ENCODE measurements at regions not wholly inside any gene's neighbourhood (a gene's known extent, or its start where the extent isn't known, plus 50 kb on each side); places are given as distances from the start of the nearest gene placed in this dataset.

DNA sequence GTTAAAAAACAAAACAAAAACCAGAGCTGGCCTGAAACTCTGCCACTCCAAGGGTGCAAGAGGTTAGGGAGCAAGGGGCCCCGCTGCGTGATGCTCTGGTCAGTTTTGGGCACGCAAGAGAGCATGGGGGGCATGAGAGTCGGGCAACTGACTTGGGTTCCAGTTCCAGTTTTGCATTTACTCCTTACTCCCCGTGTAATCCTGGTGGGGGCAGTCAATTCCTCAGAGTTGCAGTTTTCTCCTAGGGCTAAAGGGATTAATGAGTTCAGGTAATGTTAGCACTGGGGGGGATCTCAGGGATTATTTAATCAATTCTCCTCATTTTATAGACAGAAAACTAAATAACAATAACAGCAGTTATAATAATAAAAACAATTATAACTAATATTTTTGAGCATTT is 72.9 kb upstream of the PMFBP1 start (continued):
- TF ChIP-seq MAFK (IDR thresholded peaks at IDR 0.05; ENCODE audit: low read depth, low read length), result no peak
- no peak for TF ChIP-seq TAF1 (IDR thresholded peaks at IDR 0.05; ENCODE audit: low read depth, low read length)
- no peak for TF ChIP-seq HDAC2 (IDR thresholded peaks at IDR 0.05; ENCODE audit: borderline replicate concordance in 1 of 2, low read depth in 2 of 2, low read length in 2 of 2)
- TF ChIP-seq SIRT6 (IDR thresholded peaks at IDR 0.05; ENCODE audit: low read length), result no peak
- TF ChIP-seq ZNF274 (IDR thresholded peaks at IDR 0.05; ENCODE audit: borderline replicate concordance, extremely low read depth, low read length), result no peak
- peak; percentile 52 to 66 for TF ChIP-seq RAD21 (IDR thresholded peaks at IDR 0.05 in 1 of 2, conservative IDR thresholded peaks at IDR 0.05 in 1 of 2; ENCODE audit: low read depth in 2 of 2, low read length in 2 of 2)
- TF ChIP-seq ASH2L (IDR thresholded peaks at IDR 0.05; ENCODE audit: low read length), result no peak
- TF ChIP-seq, protein P1, sequence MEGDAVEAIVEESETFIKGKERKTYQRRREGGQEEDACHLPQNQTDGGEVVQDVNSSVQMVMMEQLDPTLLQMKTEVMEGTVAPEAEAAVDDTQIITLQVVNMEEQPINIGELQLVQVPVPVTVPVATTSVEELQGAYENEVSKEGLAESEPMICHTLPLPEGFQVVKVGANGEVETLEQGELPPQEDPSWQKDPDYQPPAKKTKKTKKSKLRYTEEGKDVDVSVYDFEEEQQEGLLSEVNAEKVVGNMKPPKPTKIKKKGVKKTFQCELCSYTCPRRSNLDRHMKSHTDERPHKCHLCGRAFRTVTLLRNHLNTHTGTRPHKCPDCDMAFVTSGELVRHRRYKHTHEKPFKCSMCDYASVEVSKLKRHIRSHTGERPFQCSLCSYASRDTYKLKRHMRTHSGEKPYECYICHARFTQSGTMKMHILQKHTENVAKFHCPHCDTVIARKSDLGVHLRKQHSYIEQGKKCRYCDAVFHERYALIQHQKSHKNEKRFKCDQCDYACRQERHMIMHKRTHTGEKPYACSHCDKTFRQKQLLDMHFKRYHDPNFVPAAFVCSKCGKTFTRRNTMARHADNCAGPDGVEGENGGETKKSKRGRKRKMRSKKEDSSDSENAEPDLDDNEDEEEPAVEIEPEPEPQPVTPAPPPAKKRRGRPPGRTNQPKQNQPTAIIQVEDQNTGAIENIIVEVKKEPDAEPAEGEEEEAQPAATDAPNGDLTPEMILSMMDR (IDR thresholded peaks at IDR 0.05; ENCODE audit: control extremely low read depth in 1 of 3, insufficient read depth in 1 of 3, low read depth in 1 of 3, low read length in 3 of 3), result peak in 2 of 3 experiments; percentile 15 to 34; a peak in 2 of 4 replicates
